ENCODE measurements at regions not wholly inside any gene's neighbourhood (a gene's known extent, or its start where the extent isn't known, plus 50 kb on each side); places are given as distances from the start of the nearest gene placed in this dataset.

DNA sequence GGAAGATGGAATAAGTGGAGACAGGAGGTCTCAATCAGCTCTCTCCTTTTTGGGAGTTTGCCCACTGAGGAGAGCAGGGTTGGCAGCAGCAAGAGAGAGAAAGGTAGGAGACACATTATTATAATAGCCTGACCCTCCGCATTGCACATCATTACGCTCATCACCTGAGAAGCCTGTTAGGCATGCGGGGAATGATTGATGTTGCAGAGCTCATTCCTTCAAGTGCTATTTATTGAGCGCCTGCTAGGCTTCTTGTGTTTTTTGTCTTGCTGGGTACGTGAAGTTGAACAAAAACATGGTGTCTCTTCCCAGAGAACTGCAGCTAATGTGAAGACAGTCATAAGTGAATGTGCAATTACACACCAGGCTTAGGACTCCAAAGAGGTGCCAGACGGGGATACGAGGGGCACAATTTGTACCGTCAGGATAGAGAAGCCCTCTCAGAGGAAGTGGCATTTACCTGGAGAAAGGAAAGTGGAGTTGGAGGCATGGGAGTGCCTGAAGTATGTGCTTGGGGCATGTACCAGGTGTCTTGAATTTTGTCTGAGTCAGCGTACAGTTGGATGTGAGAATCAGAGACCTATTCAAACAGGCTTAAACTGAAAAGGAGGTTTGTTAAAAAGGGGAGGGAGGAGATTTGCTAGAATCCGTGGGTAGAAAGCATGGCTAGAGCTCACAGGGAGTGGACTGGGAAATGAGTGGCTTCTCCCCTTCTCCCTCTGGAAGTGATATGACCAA, 90.2 kb upstream of the SOD3 start:
- TF ChIP-seq, protein P1, sequence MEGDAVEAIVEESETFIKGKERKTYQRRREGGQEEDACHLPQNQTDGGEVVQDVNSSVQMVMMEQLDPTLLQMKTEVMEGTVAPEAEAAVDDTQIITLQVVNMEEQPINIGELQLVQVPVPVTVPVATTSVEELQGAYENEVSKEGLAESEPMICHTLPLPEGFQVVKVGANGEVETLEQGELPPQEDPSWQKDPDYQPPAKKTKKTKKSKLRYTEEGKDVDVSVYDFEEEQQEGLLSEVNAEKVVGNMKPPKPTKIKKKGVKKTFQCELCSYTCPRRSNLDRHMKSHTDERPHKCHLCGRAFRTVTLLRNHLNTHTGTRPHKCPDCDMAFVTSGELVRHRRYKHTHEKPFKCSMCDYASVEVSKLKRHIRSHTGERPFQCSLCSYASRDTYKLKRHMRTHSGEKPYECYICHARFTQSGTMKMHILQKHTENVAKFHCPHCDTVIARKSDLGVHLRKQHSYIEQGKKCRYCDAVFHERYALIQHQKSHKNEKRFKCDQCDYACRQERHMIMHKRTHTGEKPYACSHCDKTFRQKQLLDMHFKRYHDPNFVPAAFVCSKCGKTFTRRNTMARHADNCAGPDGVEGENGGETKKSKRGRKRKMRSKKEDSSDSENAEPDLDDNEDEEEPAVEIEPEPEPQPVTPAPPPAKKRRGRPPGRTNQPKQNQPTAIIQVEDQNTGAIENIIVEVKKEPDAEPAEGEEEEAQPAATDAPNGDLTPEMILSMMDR (IDR thresholded peaks at IDR 0.05; ENCODE audit: insufficient read depth, low read depth, low read length), result no peak

GRCh38 chr4:24713604-24714003, 81.8 kb upstream of the SOD3 start:
- Histone ChIP-seq H3K36me3 (ENCODE audit: control insufficient read depth, insufficient read depth, low read length) (no peaks in the 10 kb centered on the region), H3K4me3 (ENCODE audit: low read depth, low read length) (no peak overlapping the region), H3K27me3 (ENCODE audit: control insufficient read depth, insufficient read depth, low read length) (no peaks in the 10 kb centered on the region)
- DNase-seq (ENCODE audit: low read depth), result no peak
- TF ChIP-seq, protein P1 (IDR thresholded peaks at IDR 0.05; ENCODE audit: insufficient read depth, low read depth, low read length), result no peak
- POLR2A ChIA-PET, result no interaction called here
- CTCF ChIA-PET, result no interaction called here

More for the DNA sequence above, 90.2 kb upstream of the SOD3 start:
- H3K4me3 ChIP-seq (ENCODE audit: low read depth, low read length), result no peak overlapping the region
- H3K27me3 ChIP-seq (ENCODE audit: control insufficient read depth, insufficient read depth, low read length), result no peaks in the 10 kb centered on the region; the same call in none of the 2 replicates
- POLR2A ChIA-PET, result no interaction called here
- H3K36me3 ChIP-seq (ENCODE audit: control insufficient read depth, insufficient read depth, low read length), result no peaks in the 10 kb centered on the region
- DNase-seq (ENCODE audit: low read depth), result no peak
- CTCF ChIA-PET, result interaction anchor here (0.8 kb wide), 1 partner anchor 275 kb away, joined by 3 read pairs; no protein-coding TSS in a partner anchor

- CTCF ChIA-PET, result no interaction called here
- no peak overlapping the region for H3K4me3 ChIP-seq (ENCODE audit: low read depth, low read length)
- TF ChIP-seq, protein P1 (IDR thresholded peaks at IDR 0.05; ENCODE audit: insufficient read depth, low read depth, low read length), result no peak
- H3K36me3 ChIP-seq (ENCODE audit: control insufficient read depth, insufficient read depth, low read length), result no peaks in the 10 kb centered on the region
- H3K27me3 ChIP-seq (ENCODE audit: control insufficient read depth, insufficient read depth, low read length), result no peaks in the 10 kb centered on the region
- POLR2A ChIA-PET, result no interaction called here
- DNase-seq (ENCODE audit: low read depth), result no peak
Measured at GRCh38 chr4:24719615-24720014, 75.8 kb upstream of the SOD3 start.

DNA sequence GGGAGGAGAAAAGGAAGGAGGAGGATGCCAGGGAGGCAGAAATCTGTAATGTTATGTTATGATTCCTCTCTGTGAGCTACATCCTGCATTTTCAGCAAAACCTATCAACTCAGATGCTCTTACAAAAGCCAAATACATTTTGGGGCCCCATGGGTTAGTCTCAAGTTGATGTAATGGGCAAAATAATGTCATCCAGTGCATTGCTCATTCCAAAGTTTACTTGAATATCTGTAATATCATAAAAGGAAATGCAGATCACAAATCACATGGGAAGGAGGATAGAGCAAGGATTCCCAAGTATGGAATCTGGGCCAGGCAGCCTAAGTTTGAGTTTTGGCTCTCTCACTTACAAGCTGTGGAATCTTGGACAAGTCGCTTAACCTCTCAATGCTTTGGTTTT, 74.9 kb upstream of the SOD3 start:
- ChIA-PET POLR2A (no interaction called here), CTCF (no interaction called here)
- DNase-seq (ENCODE audit: low read depth), result no peak

DNA sequence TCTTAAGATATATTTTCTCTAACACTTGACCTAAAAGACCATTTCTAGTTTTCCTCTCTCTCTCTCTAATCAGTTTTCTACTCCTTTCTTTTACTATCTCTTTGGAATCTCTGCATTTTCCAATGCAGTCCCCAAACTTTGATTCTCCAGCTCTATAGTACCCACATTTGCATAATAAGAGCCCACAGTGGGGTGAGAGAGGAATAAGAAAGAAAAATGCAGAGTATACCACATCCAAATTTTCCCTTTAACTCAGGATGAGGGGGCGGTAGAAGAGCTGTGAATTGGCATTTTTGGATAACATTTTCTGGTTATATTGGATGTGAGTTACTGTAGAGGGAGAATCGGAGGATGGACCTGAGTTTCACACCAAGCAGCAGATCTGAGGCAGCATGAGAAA, 74.4 kb upstream of the SOD3 start:
- Histone ChIP-seq H3K4me3 (ENCODE audit: low read depth, low read length) (no peak overlapping the region), H3K36me3 (ENCODE audit: control insufficient read depth, insufficient read depth, low read length) (no peaks in the 10 kb centered on the region), H3K27me3 (ENCODE audit: control insufficient read depth, insufficient read depth, low read length) (no peaks in the 10 kb centered on the region)
- DNase-seq (ENCODE audit: low read depth), result no peak
- TF ChIP-seq, protein P1 (IDR thresholded peaks at IDR 0.05; ENCODE audit: insufficient read depth, low read depth, low read length), result no peak
- CTCF ChIA-PET, result no interaction called here
- POLR2A ChIA-PET, result no interaction called here

More for the DNA sequence above, 74.9 kb upstream of the SOD3 start:
- no peak overlapping the region for H3K4me3 ChIP-seq (ENCODE audit: low read depth, low read length)
- H3K27me3 ChIP-seq (ENCODE audit: control insufficient read depth, insufficient read depth, low read length), result no peaks in the 10 kb centered on the region
- TF ChIP-seq, protein P1 (IDR thresholded peaks at IDR 0.05; ENCODE audit: insufficient read depth, low read depth, low read length), result no peak
- no peaks in the 10 kb centered on the region for H3K36me3 ChIP-seq (ENCODE audit: control insufficient read depth, insufficient read depth, low read length)

Measured in BJ (cell line).